Fibroblast of lung (primary cell): ENCODE measurements at regions not wholly inside any gene's neighbourhood (a gene's known extent, or its start where the extent isn't known, plus 50 kb on each side); places are given as distances from the start of the nearest gene placed in this dataset.

Experiments
- EZH2 ChIP-seq: IDR thresholded peaks from 2 replicates; pipeline ENCODE4 v1.5.1; 2012; ENCODE audit warnings: low read length, control low read depth, mild to moderate bottlenecking; ENCODE audit errors: missing control alignments
- TF ChIP-seq, protein P1 (sequence below), 2 donors: IDR thresholded peaks in 1 of 2; conservative IDR thresholded peaks in 1 of 2; 1 replicate in 1 of 2; 2 replicates in 1 of 2; pipeline ENCODE4 v1.5.1; 2011 to 2012; ENCODE audit warnings: low read length in 2 of 2, control low read depth in 1 of 2, inconsistent platforms in 1 of 2, low read depth in 1 of 2, mild to moderate bottlenecking in 1 of 2

DNA sequence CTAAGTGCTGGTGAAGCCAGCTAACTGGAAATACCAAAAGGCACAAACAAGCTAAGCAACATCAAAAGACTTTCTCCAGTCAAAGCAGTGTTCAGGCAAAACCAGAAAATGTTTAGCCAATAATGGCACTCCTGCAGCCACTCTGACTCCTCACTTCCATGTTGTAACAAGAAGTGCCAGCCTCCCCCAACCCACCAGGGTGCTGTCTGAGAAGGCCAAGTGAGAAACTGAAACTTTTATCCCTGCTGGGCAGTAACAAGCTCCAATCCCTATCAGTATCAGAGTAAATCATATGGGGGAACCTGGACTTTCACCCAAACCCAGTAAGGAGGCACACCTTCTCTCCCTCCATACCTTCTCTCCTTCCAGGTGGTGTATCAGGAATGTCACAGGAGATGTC, 414.8 kb upstream of the NMUR2 start:
- TF ChIP-seq, protein P1, sequence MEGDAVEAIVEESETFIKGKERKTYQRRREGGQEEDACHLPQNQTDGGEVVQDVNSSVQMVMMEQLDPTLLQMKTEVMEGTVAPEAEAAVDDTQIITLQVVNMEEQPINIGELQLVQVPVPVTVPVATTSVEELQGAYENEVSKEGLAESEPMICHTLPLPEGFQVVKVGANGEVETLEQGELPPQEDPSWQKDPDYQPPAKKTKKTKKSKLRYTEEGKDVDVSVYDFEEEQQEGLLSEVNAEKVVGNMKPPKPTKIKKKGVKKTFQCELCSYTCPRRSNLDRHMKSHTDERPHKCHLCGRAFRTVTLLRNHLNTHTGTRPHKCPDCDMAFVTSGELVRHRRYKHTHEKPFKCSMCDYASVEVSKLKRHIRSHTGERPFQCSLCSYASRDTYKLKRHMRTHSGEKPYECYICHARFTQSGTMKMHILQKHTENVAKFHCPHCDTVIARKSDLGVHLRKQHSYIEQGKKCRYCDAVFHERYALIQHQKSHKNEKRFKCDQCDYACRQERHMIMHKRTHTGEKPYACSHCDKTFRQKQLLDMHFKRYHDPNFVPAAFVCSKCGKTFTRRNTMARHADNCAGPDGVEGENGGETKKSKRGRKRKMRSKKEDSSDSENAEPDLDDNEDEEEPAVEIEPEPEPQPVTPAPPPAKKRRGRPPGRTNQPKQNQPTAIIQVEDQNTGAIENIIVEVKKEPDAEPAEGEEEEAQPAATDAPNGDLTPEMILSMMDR (conservative IDR thresholded peaks at IDR 0.05 in 1 of 2, IDR thresholded peaks at IDR 0.05 in 1 of 2; ENCODE audit: low read depth in 1 of 2, low read length in 2 of 2) = no peak
- TF ChIP-seq EZH2 = no peak
